ENCODE measurements at regions not wholly inside any gene's neighbourhood (a gene's known extent, or its start where the extent isn't known, plus 50 kb on each side); places are given as distances from the start of the nearest gene placed in this dataset.

DNA sequence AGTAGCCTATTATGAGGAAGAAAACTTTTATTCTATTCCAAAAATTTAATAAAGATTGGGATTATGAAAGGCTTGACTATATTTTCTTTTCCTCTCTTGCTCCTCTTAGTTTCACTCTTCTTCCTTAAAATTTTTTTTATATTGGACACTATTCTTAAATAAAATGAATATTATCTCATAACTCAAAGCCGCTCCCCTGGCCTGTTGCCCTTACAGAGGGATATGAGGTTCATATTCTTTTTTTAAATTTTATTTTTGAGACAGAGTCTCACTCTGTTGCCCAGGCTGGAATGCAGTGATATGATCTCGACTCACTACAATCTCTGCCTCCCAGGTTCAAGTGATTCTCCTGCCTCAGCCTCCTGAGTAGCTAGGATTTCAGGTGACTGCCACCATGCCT, 106.8 kb upstream of the MPDZ start:
- Histone ChIP-seq H3K4me1 (no peaks in the 10 kb centered on the region), H3K27ac (peak overlapping the region in 2 of 5 donors; percentile 30 to 32), H3K27me3 (no peaks in the 10 kb centered on the region), H3K4me3 (no peak overlapping the region), H3K36me3 (no peaks in the 10 kb centered on the region), H3K9me3 (peaks cover 0 to 22% (median 10%) of the 10 kb centered on the region in 4 donors)
- WGBS, 5 donors = 73 to 90% (median 86%) methylated on average over 2 of the region's 2 CpGs
- no peak for DNase-seq
- intact Hi-C loops (cut with DNase I; ENCODE audit: low total_unique reads) = no loop called here
- TF ChIP-seq EP300 (IDR thresholded peaks at IDR 0.05) (no peak), CTCF (IDR thresholded peaks at IDR 0.05) (no peak), POLR2AphosphoS5 (IDR thresholded peaks at IDR 0.05) (no peak), POLR2A (IDR thresholded peaks at IDR 0.05) (no peak)

- Histone ChIP-seq H3K27me3 (no peaks in the 10 kb centered on the region), H3K36me3 (no peaks in the 10 kb centered on the region), H3K4me3 (no peak overlapping the region), H3K4me1 (no peaks in the 10 kb centered on the region), H3K27ac (no peak overlapping the region), H3K9me3 (peaks cover 0 to 14% (median 0%) of the 10 kb centered on the region in 4 donors)
- no peak for DNase-seq
- TF ChIP-seq POLR2A (IDR thresholded peaks at IDR 0.05) (no peak), EP300 (IDR thresholded peaks at IDR 0.05) (no peak), CTCF (IDR thresholded peaks at IDR 0.05) (no peak), POLR2AphosphoS5 (IDR thresholded peaks at IDR 0.05) (no peak)
- 84 to 100% (median 96%) methylated on average over 1 of the region's 1 CpG for WGBS, 5 donors
- intact Hi-C loops (cut with DNase I; ENCODE audit: low total_unique reads) = no loop called here
Measured at GRCh38 chr9:13383855-13384254, 104.4 kb upstream of the MPDZ start.

GRCh38 chr9:13383216-13383615, 103.7 kb upstream of the MPDZ start:
- intact Hi-C loops (cut with DNase I; ENCODE audit: low total_unique reads) = no loop called here
- H3K27ac ChIP-seq = no peak overlapping the region
- 39 to 73% (median 63%) methylated on average over 1 of the region's 1 CpG for whole genome bisulfite sequencing, 5 donors
- no peak for DNase-seq
- no peak overlapping the region for H3K4me3 ChIP-seq
- no peaks in the 10 kb centered on the region for H3K4me1 ChIP-seq
- peaks cover 0 to 14% (median 0%) of the 10 kb centered on the region in 4 donors for H3K9me3 ChIP-seq
- TF ChIP-seq CTCF (IDR thresholded peaks at IDR 0.05) (no peak), POLR2AphosphoS5 (IDR thresholded peaks at IDR 0.05) (no peak), POLR2A (IDR thresholded peaks at IDR 0.05) (no peak), EP300 (IDR thresholded peaks at IDR 0.05) (no peak)
- H3K36me3 ChIP-seq = no peaks in the 10 kb centered on the region
- H3K27me3 ChIP-seq = no peaks in the 10 kb centered on the region

GRCh38 chr9:13382595-13382994, 103.1 kb upstream of the MPDZ start:
- WGBS, 5 donors = 86 to 94% (median 91%) methylated on average over 5 of the region's 5 CpGs
- no peak for TF ChIP-seq CTCF (IDR thresholded peaks at IDR 0.05)
- TF ChIP-seq POLR2AphosphoS5 (IDR thresholded peaks at IDR 0.05) = no peak
- no peak for TF ChIP-seq POLR2A (IDR thresholded peaks at IDR 0.05)
- no peak for TF ChIP-seq EP300 (IDR thresholded peaks at IDR 0.05)
- intact Hi-C loops (cut with DNase I; ENCODE audit: low total_unique reads) = no loop called here
- Histone ChIP-seq H3K27me3 (no peaks in the 10 kb centered on the region), H3K27ac (no peak overlapping the region), H3K4me3 (no peak overlapping the region), H3K9me3 (peaks cover 0 to 14% (median 0%) of the 10 kb centered on the region in 4 donors), H3K36me3 (no peaks in the 10 kb centered on the region), H3K4me1 (no peaks in the 10 kb centered on the region)
- no peak for DNase-seq

Data from stomach (tissue), 8 donors.